Endothelial cell of umbilical vein (primary cell): ENCODE measurements at regions not wholly inside any gene's neighbourhood (a gene's known extent, or its start where the extent isn't known, plus 50 kb on each side); places are given as distances from the start of the nearest gene placed in this dataset.

ENCODE experiments used
- BruUV-seq: library from RNA; stranded (reverse); fragments of 400-500 nt; replicated peaks from 2 replicates; lab custom pipeline; 2021; lab: Mats Ljungman, UMichigan
- CTCF ChIA-PET: fragments of 300-600, 350-600 bp; sonication (Branson Sonifier 250); formaldehyde crosslinking; loops from one replicate; lab custom pipeline; 2021; ENCODE audit warnings: antibody characterized with exemption, inconsistent platforms; lab: Charles Lee
- POLR2A ChIA-PET: fragments of 300-600, 350-600 bp; sonication (Branson Sonifier 250); formaldehyde crosslinking; loops from one replicate; lab custom pipeline; 2021; ENCODE audit warnings: antibody characterized with exemption, inconsistent platforms; lab: Charles Lee
- DNase-seq: peaks from one replicate; pipeline ENCODE4 v3.0.0-alpha.2; 2011; ENCODE audit warnings: low read depth, low spot score
- FAIRE-seq: peaks from 2 replicates; lab custom pipeline; 2011; peaks lifted over from hg19 to GRCh38; lab: Jason Lieb, UNC
- H2AFZ ChIP-seq: 2 replicates; pipeline ENCODE4 v1.6.0; 2012; ENCODE audit warnings: low read depth, low read length, control low read depth, inconsistent platforms
- H3K27ac ChIP-seq: 2 replicates; pipeline ENCODE4 v1.5.1; 2011; ENCODE audit warnings: low read depth, mild to moderate bottlenecking, control low read depth, low read length, moderate library complexity; ENCODE audit not compliant: insufficient read depth
- H3K27me3 ChIP-seq, 2 experiments: 2 replicates each; pipeline versions ENCODE4 v1.6.0 to v1.6.1; 2011; ENCODE audit warnings: low read length in 2 of 2, mixed read lengths in 1 of 2; ENCODE audit not compliant: control insufficient read depth in 2 of 2, insufficient read depth in 2 of 2
- H3K36me3 ChIP-seq, 2 experiments: 2 replicates in 1 of 2; 3 replicates in 1 of 2; pipeline ENCODE4 v1.5.1; 2011; ENCODE audit warnings: low read length in 2 of 2, mild to moderate bottlenecking in 1 of 2, moderate library complexity in 1 of 2; ENCODE audit not compliant: control insufficient read depth in 2 of 2, insufficient read depth in 2 of 2; ENCODE audit errors: extremely low read depth in 1 of 2
- H3K4me1 ChIP-seq: 3 replicates; pipeline ENCODE4 v1.5.1; 2011; ENCODE audit warnings: mild to moderate bottlenecking, low read length; ENCODE audit not compliant: control insufficient read depth, insufficient read depth; ENCODE audit errors: extremely low read depth
- H3K4me2 ChIP-seq: 2 replicates; pipeline ENCODE4 v1.6.1; 2011; ENCODE audit warnings: low read length, control low read depth, mixed read lengths; ENCODE audit not compliant: insufficient read depth
- H3K4me3 ChIP-seq, 3 experiments: fragments of 200-600 bp in 1 of 3; sonication (generic), shearing (Covaris generic) in 1 of 3; replicated peaks in 1 of 3; 2 replicates each; pipeline ENCODE4 v1.5.1; 2011 to 2016; ENCODE audit warnings: control low read depth in 3 of 3, low read length in 3 of 3, mild to moderate bottlenecking in 2 of 3, inconsistent platforms in 1 of 3, low read depth in 1 of 3, moderate library complexity in 1 of 3; ENCODE audit not compliant: insufficient read depth in 1 of 3
- H3K79me2 ChIP-seq: 2 replicates; pipeline ENCODE4 v1.6.0; 2012; ENCODE audit warnings: low read length, inconsistent platforms; ENCODE audit not compliant: control insufficient read depth, insufficient read depth
- H3K9ac ChIP-seq: replicated peaks from 2 replicates; pipeline ENCODE3; 2011; ENCODE audit warnings: low read length, control low read depth; ENCODE audit not compliant: insufficient read depth; ENCODE audit errors: extremely low read depth
- H3K9me1 ChIP-seq: replicated peaks from 3 replicates; pipeline ENCODE4 v1.6.0; 2011; ENCODE audit warnings: mild to moderate bottlenecking, low read length; ENCODE audit not compliant: control insufficient read depth, insufficient read depth; ENCODE audit errors: extremely low read depth
- H3K9me3 ChIP-seq: replicated peaks from 2 replicates; pipeline ENCODE4 v1.5.1; 2012; ENCODE audit warnings: low read length, inconsistent platforms; ENCODE audit not compliant: control insufficient read depth, insufficient read depth
- H4K20me1 ChIP-seq: replicated peaks from 2 replicates; pipeline ENCODE3; 2011; ENCODE audit warnings: mild to moderate bottlenecking, low read length; ENCODE audit not compliant: control insufficient read depth, insufficient read depth; ENCODE audit errors: extremely low read depth
- EZH2 ChIP-seq: IDR thresholded peaks from 2 replicates; pipeline ENCODE4 v1.6.1; 2012; ENCODE audit warnings: borderline replicate concordance, low read depth, mild to moderate bottlenecking, moderate library complexity, low read length, inconsistent platforms; ENCODE audit not compliant: severe bottlenecking
- FOS ChIP-seq: IDR thresholded peaks from 2 replicates; pipeline ENCODE4 v1.6.1; 2011; ENCODE audit warnings: mild to moderate bottlenecking, low read length, moderate library complexity, borderline replicate concordance; ENCODE audit not compliant: insufficient read depth
- GATA2 ChIP-seq: IDR thresholded peaks from 2 replicates; pipeline ENCODE4 v1.7.0; 2011; ENCODE audit warnings: low read depth, mild to moderate bottlenecking, moderate library complexity, mixed read lengths, low read length; ENCODE audit not compliant: insufficient read length, insufficient read depth
- JUN ChIP-seq: IDR thresholded peaks from 2 replicates; pipeline ENCODE4 v1.6.1; 2011; ENCODE audit warnings: borderline replicate concordance, low read depth; ENCODE audit not compliant: insufficient read length, insufficient read depth
- MYC ChIP-seq: IDR thresholded peaks from one replicate; pipeline ENCODE4 v1.6.1; 2011; ENCODE audit warnings: mild to moderate bottlenecking, low read depth, low read length
- POLR2A ChIP-seq: IDR thresholded peaks from 2 replicates; pipeline ENCODE4 v1.6.1; 2012; ENCODE audit warnings: low read depth, mild to moderate bottlenecking, control low read depth, low read length
- POLR2AphosphoS5 ChIP-seq: IDR thresholded peaks from 2 replicates; pipeline ENCODE4 v1.6.1; 2012; ENCODE audit warnings: low read depth, mild to moderate bottlenecking, control low read depth, low read length, moderate library complexity; ENCODE audit not compliant: insufficient read depth
- dilution Hi-C: fragments of 300-500 bp; cut with MboI; formaldehyde crosslinking; loops from one replicate; pipeline ENCODE4 v1.15.0; 2019; ENCODE audit warnings: low sequenced_read_pairs; ENCODE audit not compliant: extremely low pct_ligation_motif_present
- intact Hi-C: fragments of 100-400 bp; cut with micrococcal nuclease; formaldehyde crosslinking; loops from one replicate; pipeline ENCODE4 v1.10.0; 2022
- TF ChIP-seq, protein P1 (sequence below), 2 donors: IDR thresholded peaks; 1 replicate in 1 of 2; 2 replicates in 1 of 2; pipeline ENCODE4 v1.5.1; 2011; ENCODE audit warnings: low read length in 2 of 2, mild to moderate bottlenecking in 2 of 2, moderate library complexity in 2 of 2, control low read depth in 1 of 2, inconsistent platforms in 1 of 2, low read depth in 1 of 2; ENCODE audit not compliant: insufficient read depth in 1 of 2; ENCODE audit errors: extremely low read depth in 1 of 2
- TF ChIP-seq, protein P2 (sequence below): IDR thresholded peaks from 2 replicates; pipeline ENCODE4 v1.6.1; 2011; ENCODE audit not compliant: insufficient read depth, insufficient read length

DNA sequence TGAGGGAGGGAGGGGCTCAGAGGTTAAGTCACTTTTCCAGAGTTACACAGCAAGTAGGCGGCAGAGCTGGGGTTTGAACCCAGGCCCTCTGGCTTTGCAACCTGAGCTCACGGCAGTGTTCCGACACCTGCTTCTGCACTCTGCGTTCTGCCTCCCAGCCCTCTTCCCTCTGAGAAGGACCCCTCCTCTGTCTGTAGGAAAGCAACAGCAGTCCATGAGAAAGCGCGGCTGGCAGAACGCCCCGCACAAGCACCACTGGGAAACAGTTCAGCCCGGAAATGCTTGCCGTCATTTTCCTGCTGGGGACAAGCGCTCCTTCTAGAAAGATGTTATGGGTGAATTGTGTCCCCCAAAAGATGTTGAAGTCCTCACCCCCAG lies 241.1 kb downstream of the NPHP4 start:
- no peak overlapping the region for H2AFZ ChIP-seq
- no peaks in the 10 kb centered on the region for H3K9me1 ChIP-seq
- FAIRE-seq (no peak), DNase-seq (no peak)
- TF ChIP-seq, protein P1, sequence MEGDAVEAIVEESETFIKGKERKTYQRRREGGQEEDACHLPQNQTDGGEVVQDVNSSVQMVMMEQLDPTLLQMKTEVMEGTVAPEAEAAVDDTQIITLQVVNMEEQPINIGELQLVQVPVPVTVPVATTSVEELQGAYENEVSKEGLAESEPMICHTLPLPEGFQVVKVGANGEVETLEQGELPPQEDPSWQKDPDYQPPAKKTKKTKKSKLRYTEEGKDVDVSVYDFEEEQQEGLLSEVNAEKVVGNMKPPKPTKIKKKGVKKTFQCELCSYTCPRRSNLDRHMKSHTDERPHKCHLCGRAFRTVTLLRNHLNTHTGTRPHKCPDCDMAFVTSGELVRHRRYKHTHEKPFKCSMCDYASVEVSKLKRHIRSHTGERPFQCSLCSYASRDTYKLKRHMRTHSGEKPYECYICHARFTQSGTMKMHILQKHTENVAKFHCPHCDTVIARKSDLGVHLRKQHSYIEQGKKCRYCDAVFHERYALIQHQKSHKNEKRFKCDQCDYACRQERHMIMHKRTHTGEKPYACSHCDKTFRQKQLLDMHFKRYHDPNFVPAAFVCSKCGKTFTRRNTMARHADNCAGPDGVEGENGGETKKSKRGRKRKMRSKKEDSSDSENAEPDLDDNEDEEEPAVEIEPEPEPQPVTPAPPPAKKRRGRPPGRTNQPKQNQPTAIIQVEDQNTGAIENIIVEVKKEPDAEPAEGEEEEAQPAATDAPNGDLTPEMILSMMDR (IDR thresholded peaks at IDR 0.05; ENCODE audit: extremely low read depth in 1 of 2, insufficient read depth in 1 of 2, low read depth in 1 of 2, low read length in 2 of 2), result no peak
- TF ChIP-seq MYC, result no peak
- TF ChIP-seq, protein P2, sequence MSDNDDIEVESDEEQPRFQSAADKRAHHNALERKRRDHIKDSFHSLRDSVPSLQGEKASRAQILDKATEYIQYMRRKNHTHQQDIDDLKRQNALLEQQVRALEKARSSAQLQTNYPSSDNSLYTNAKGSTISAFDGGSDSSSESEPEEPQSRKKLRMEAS, result no peak
- TF ChIP-seq EZH2, result no peak
- no peak for TF ChIP-seq POLR2AphosphoS5
- no peak for TF ChIP-seq JUN
- TF ChIP-seq GATA2, result no peak
- TF ChIP-seq FOS, result no peak
- TF ChIP-seq POLR2A, result no peak
- no peaks in the 10 kb centered on the region for H3K36me3 ChIP-seq
- intact Hi-C loops (no loop called here), dilution Hi-C loops (no loop called here)
- H3K27me3 ChIP-seq, result no peaks in the 10 kb centered on the region
- no peak overlapping the region for H3K9ac ChIP-seq
- ChIA-PET CTCF (no interaction called here), POLR2A (no interaction called here)
- H3K27ac ChIP-seq, result no peak overlapping the region
- BruUV-seq, result no TSS peak
- H3K4me2 ChIP-seq, result no peak overlapping the region
- H3K9me3 ChIP-seq, result no peaks in the 10 kb centered on the region
- H3K79me2 ChIP-seq, result no peaks in the 10 kb centered on the region
- no peak overlapping the region for H3K4me3 ChIP-seq
- H3K4me1 ChIP-seq, result no peaks in the 10 kb centered on the region
- no peaks in the 10 kb centered on the region for H4K20me1 ChIP-seq
